ENCODE measurements at regions not wholly inside any gene's neighbourhood (a gene's known extent, or its start where the extent isn't known, plus 50 kb on each side); places are given as distances from the start of the nearest gene placed in this dataset.

GRCh38 chr1:67948151-67949080 is 102.0 kb downstream of the DIRAS3 start:
- peak; percentile 34 for DNase-seq (ENCODE audit: low read depth)

- no peak for DNase-seq (ENCODE audit: low read depth)
Measured at GRCh38 chr1:67947114-67947513, 103.3 kb downstream of the DIRAS3 start.

- no peak for DNase-seq (ENCODE audit: low read depth)
Measured at GRCh38 chr1:67945733-67946374, 104.6 kb downstream of the DIRAS3 start.

- DNase-seq (ENCODE audit: low read depth), result no peak
Measured at GRCh38 chr1:67942274-67942673, 108.2 kb downstream of the DIRAS3 start.

GRCh38 chr1:67941746-67942145 is 108.5 kb upstream of the GNG12 start:
- DNase-seq (ENCODE audit: low read depth), result no peak

GRCh38 chr1:67941155-67941554 is 107.9 kb upstream of the GNG12 start:
- DNase-seq (ENCODE audit: low read depth), result no peak

GRCh38 chr1:67939942-67940341 is 106.7 kb upstream of the GNG12 start:
- DNase-seq (ENCODE audit: low read depth), result no peak

- DNase-seq (ENCODE audit: low read depth), result no peak
Measured at GRCh38 chr1:67939186-67939743, 106.0 kb upstream of the GNG12 start.

- peak; percentile 27 for DNase-seq (ENCODE audit: low read depth)
Measured at GRCh38 chr1:67937651-67938050, 104.4 kb upstream of the GNG12 start.

GRCh38 chr1:67937010-67937409 is 103.7 kb upstream of the GNG12 start:
- no peak for DNase-seq (ENCODE audit: low read depth)

- no peak for DNase-seq (ENCODE audit: low read depth)
Measured at GRCh38 chr1:67935560-67935959, 102.3 kb upstream of the GNG12 start.

- no peak for DNase-seq (ENCODE audit: low read depth)
Measured at GRCh38 chr1:67931198-67931597, 97.9 kb upstream of the GNG12 start.

GRCh38 chr1:67923074-67923473 is 89.8 kb upstream of the GNG12 start:
- no peak for DNase-seq (ENCODE audit: low read depth)

GRCh38 chr1:67921725-67922489 is 88.6 kb upstream of the GNG12 start:
- DNase-seq (ENCODE audit: low read depth), result no peak

- no peak for DNase-seq (ENCODE audit: low read depth)
Measured at GRCh38 chr1:67919274-67920072, 86.2 kb upstream of the GNG12 start.

GRCh38 chr1:67918067-67918466 is 84.8 kb upstream of the GNG12 start:
- no peak for DNase-seq (ENCODE audit: low read depth)

GRCh38 chr1:67917006-67917405 is 83.7 kb upstream of the GNG12 start:
- DNase-seq (ENCODE audit: low read depth), result no peak

- no peak for DNase-seq (ENCODE audit: low read depth)
Measured at GRCh38 chr1:67916140-67916886, 83.0 kb upstream of the GNG12 start.

- DNase-seq (ENCODE audit: low read depth), result no peak
Measured at GRCh38 chr1:67909776-67910175, 76.5 kb upstream of the GNG12 start.

GRCh38 chr1:67908250-67908936 is 75.1 kb upstream of the GNG12 start:
- no peak for DNase-seq (ENCODE audit: low read depth)

Measured in Daoy (cell line).